GM18508 (cell line): ENCODE measurements at regions not wholly inside any gene's neighbourhood (a gene's known extent, or its start where the extent isn't known, plus 50 kb on each side); places are given as distances from the start of the nearest gene placed in this dataset.
A peak's percentile ranks its signal among the peaks of the same experiment; 100 is the strongest.

Experiments used
- ATAC-seq: cut with Tn5 transposase; IDR thresholded peaks from one replicate; pipeline ENCODE4 v1.9.1; 2021; ENCODE audit warnings: moderate number of reproducible peaks; ENCODE audit not compliant: insufficient read depth, unreplicated experiment

GRCh38 chr2:171225989-171226388 lies 65.3 kb upstream of the TLK1 start:
- ATAC-seq, result no peak

- ATAC-seq, result no peak
Measured at GRCh38 chr2:171225302-171225980, 64.7 kb upstream of the TLK1 start.

DNA sequence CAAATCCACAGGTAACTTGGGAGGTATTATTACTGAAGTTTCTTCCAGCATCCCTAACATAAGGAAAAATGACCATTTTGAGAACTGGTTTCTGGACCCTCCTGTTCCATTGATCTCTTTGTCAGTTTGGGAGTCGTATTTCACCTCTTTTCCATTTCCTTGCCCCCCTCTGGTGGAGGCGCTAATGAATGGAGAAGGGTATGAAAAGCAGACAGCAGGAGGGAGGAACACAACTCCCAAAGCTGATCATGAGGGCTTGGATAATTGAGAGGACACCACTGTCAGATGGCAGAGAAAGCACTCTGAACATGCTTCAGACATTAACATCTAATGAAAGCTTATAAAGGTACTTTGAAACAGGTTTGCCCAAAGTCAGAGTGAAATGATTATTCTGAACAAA lies 56.6 kb upstream of the TLK1 start:
- no peak for ATAC-seq

- no peak for ATAC-seq
Measured at GRCh38 chr2:171216631-171217030, 55.9 kb upstream of the TLK1 start.

- no peak for ATAC-seq
Measured at GRCh38 chr2:171214093-171214492, 53.4 kb upstream of the TLK1 start.

GRCh38 chr2:171210864-171211431 lies 50.3 kb upstream of the TLK1 start:
- ATAC-seq, result peak; percentile 66
